ENCODE measurements at regions not wholly inside any gene's neighbourhood (a gene's known extent, or its start where the extent isn't known, plus 50 kb on each side); places are given as distances from the start of the nearest gene placed in this dataset.
"Not testable (repeated sequence)": the region's sequence is repeated elsewhere in the genome, so short reads cannot be mapped to it uniquely, and the experiment has no call there.

DNA sequence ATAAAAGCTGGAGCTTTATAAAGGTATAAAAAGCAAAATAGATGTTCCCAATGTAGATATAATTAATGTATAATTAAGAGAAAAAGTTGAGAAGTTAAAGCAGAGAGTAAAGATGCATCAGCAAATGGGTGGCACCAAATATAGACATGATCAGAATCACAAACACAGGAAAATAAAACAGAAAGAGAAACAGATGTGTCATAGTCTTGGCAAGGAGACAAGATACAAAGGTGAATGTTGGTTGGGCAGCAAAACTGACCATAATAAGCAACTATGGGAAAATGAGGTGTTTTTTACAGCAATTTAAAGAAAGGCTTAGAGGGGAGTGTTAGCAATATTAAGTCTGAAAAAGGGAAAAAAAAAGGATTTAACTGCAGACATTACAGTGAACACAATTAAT is 135.4 kb upstream of the CLEC14A start:
- DNase-seq, result no peak

GRCh38 chr14:38389681-38390080 is 133.8 kb upstream of the CLEC14A start:
- no peak for DNase-seq

GRCh38 chr14:38387821-38388220 is 131.9 kb upstream of the CLEC14A start:
- no peak for DNase-seq

- no peak for DNase-seq
These were observed 129.9 kb upstream of the CLEC14A start for GRCh38 chr14:38385836-38386235.

GRCh38 chr14:38385343-38385742 is 129.4 kb upstream of the CLEC14A start:
- DNase-seq, result no peak

- no peak for DNase-seq
These were observed 128.8 kb upstream of the CLEC14A start for GRCh38 chr14:38384741-38385140.

- no peak for DNase-seq
These were observed 112.0 kb upstream of the CLEC14A start for GRCh38 chr14:38367922-38368321.

GRCh38 chr14:38366374-38366773 is 110.5 kb upstream of the CLEC14A start:
- no peak for DNase-seq

GRCh38 chr14:38363217-38363616 is 107.3 kb upstream of the CLEC14A start:
- no peak for DNase-seq

- DNase-seq, result no peak
These were observed 101.7 kb upstream of the CLEC14A start for GRCh38 chr14:38357557-38357956.

- DNase-seq, result not testable (repeated sequence)
These were observed 99.6 kb upstream of the CLEC14A start for GRCh38 chr14:38355473-38355872.

DNA sequence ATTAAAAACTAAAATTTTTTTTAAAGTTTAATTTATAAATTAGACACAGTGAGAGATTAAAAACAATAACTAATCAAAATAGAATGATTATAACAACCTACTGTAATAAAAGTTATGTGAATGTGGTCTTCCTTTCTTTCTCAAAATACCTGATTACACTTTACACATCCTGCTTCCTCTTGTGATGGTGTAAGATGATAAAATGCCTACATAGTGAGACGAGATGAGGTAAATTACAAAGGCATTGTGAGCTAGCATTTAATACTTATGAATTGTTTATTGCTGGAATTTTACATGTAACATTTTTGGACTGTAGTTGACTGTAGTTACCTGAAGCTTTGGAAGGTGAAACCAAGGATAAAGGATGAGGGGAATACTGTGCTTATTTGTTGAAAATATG is 94.2 kb upstream of the CLEC14A start:
- DNase-seq, result no peak

GRCh38 chr14:38342803-38343202 is 86.9 kb upstream of the CLEC14A start:
- no peak for DNase-seq

DNA sequence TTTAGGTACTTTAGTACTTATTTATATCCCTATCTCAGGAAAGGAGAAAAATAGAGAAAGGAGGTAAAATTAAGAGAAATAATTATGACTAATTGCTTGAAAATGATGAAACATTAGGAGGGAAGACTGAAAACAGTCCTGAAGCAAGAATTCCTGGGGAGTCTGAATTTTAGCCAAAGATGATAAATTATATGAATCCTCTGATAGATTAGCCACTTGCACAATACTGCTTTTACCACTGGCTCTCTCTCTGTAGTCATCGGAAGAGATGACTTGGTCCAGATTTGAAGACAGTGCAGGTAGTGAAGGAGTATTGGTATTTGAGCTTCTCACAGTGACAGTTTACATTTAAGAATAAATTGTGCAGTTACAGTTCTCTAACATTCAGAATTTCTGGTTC is 83.8 kb upstream of the CLEC14A start:
- no peak for DNase-seq

DNA sequence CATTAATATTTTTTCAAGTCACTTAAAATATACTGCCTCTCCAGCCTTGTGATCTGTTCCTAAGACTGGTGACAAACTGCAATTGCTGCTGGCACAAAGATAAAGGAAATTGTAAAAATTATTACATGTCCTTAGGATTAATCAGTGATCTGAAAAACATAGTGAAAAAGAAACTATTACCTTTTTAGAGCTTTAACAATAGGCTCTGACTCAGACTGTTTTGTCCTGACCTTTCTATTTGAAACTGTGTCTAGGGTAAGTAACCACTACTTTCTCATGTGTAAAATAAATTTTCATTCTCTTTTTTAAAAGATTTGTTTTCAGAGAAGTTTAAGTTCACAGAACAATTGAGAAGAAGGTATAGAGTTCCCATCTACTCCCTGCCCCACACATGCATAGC is 80.4 kb upstream of the CLEC14A start:
- no peak for DNase-seq

DNA sequence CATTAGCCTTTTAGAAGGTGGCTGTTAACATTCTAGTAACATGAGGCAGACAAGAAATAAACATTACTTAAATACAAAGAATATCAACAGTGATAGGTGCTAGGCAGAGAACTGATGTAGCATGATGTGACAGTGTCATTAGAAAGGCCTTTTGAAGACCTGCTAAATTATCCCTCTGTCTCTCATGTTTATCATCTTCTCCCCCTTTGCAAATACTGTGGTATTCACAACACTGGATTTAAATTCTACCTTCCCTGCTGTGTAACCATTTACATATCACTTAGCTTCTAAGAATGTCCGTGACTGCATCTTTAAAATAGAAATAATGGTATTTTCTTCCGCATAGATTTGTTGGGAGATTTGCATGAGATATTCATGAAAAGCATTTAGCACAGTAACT is 74.4 kb upstream of the CLEC14A start:
- no peak for DNase-seq

GRCh38 chr14:38329246-38329645 is 73.4 kb upstream of the CLEC14A start:
- no peak for DNase-seq

GRCh38 chr14:38316922-38317321 is 61.0 kb upstream of the CLEC14A start:
- no peak for DNase-seq

- DNase-seq, result no peak
These were observed 55.8 kb upstream of the CLEC14A start for GRCh38 chr14:38311655-38312054.

DNA sequence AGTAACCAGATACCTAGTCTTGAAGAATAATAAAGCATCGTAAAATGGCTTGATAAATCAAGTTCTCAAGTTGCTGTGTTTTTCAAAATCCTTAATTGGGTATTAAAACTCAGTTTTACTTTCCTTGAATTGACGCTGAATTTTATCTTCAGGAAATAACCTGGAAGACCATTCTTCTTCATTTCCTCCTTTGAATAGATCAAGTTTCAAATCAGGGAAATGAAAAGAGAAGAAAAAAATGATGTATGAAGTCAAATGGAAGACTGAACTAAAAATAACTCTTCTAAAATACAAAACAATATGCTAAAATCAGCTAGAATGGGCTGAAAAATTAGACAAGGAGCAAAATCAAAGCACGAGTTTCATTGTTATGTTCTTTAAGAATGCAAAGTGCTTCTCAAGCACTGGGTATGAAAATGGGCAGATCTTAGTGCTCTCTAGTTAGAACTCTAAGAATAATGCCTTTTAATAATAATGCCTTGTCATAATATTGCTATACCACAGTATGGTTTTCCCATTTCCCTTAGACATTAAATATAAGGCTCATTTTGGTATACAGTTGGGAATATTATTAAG is 54.6 kb upstream of the CLEC14A start:
- no peak for DNase-seq

DNA sequence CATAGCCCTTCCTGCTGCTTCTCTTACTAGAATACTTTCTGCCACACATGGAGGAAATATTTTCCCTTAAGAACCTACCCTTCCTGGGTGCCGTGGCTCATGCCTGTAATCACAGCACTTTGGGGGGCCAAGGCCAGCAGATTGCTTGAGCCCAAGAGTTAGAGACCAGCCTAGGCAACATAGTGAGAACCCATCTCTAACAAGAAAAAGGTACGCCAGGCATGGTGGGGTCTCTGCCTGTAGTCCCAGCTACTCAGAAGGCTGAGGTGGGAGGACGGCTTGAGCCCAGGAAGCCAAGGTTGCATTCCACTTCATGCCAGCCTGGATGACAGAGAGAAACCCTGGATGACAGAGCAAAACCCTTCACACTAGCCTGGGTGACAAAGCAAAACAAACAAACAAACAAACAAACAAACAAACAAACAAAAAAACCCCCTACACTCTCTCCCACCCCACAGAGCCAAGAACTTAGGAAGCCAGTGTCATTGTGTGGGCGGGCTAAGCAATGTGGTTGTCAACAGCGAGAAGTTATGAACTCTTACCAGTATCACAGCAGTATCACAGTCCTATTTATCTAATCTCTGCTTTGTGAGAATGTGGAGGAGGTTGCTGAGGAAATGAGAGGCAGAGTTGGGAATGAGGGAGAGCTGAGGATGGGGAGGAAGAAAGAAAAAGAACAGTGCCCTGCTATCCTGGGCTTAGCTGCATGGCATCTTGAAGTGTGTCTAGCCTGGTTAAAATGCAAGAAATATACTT is 53.8 kb upstream of the CLEC14A start:
- no peak for DNase-seq

All from DMS153 (cell line).